ENCODE measurements at regions not wholly inside any gene's neighbourhood (a gene's known extent, or its start where the extent isn't known, plus 50 kb on each side); places are given as distances from the start of the nearest gene placed in this dataset.

DNA sequence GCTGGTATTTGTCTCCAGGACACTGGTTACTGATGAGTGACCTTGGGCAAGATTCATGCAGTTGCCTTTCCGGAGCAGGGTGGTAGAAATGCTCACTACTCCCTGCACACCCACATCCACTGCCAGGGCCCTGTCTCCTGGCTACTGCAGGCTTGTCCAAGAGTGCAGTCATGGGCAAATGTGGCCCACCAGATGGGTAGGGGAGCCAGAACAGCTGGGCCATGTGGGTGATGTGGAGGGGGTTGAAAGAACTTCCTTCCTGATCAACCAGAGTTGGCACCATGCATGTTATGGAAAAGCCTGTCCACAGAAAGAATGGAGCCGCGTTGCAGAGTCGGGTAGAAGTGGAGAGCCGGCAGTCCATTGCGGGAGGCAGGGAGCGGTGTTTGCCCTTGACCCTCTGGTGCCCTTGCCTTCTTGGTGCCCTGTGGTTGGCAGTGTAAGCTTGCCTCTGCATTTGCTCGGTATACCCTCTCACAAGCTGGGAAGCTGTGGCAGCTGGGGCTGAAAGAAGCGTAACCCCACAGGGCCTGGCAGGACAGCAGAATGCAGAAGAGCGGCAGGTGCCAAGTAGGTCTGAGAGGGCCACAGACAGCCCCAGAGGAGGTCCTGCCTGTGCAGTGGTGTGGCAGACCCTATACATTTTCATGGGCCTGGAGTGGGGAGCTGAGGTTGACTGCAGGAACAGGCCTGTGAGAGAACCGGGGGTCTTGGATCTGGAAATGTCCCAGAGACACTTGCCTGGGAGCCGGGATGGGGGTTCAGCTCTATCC lies 253.2 kb downstream of the TFCP2L1 start:
- no peaks in the 10 kb centered on the region for H3K36me3 ChIP-seq (replicated peaks in 1 of 2; ENCODE audit: control insufficient read depth in 1 of 2, insufficient read depth in 2 of 2, low read length in 2 of 2)
- H3K9ac ChIP-seq (ENCODE audit: insufficient read depth, low read depth, low read length) = no peak overlapping the region
- WGBS (ENCODE audit: low lambda C conversion rate) = 49% methylated on average over 11 of the region's 12 CpGs
- H3K4me3 ChIP-seq (replicated peaks in 1 of 3; ENCODE audit: insufficient read depth in 1 of 3, low read depth in 2 of 3, low read length in 3 of 3) = no peak overlapping the region
- DNase-seq (ENCODE audit: low spot score) = no peak
- in situ Hi-C loops (cut with HindIII; ENCODE audit: extremely low pct_ligation_motif_present, low pct_unique_long_range_greater_than_20kb) = no loop called here
- no peaks in the 10 kb centered on the region for H3K9me3 ChIP-seq (ENCODE audit: low read length)
- no peak overlapping the region for H3K27ac ChIP-seq (ENCODE audit: extremely low read length, insufficient read depth, low read length)
- peaks cover 4 to 74% of the 10 kb centered on the region in 2 experiments; a peak in 4 of 5 replicates for H3K27me3 ChIP-seq (ENCODE audit: control insufficient read depth in 1 of 2, insufficient read depth in 2 of 2, low read length in 2 of 2)
- no peak for FAIRE-seq
- no peak overlapping the region for H3K4me2 ChIP-seq (ENCODE audit: low read depth, low read length)
- no peaks in the 10 kb centered on the region for H4K20me1 ChIP-seq (ENCODE audit: insufficient read depth, low read length)
- no peak overlapping the region for H2AFZ ChIP-seq (ENCODE audit: low read length)
- CTCF ChIA-PET (ENCODE audit: low intra/inter-chr PET ratio, low total read pairs) = no interaction called here
- no peak; the same call in 2 of the 3 replicates for ATAC-seq
- no peaks in the 10 kb centered on the region for H3K79me2 ChIP-seq (ENCODE audit: insufficient read depth, low read length)
- POLR2A ChIA-PET = no interaction called here
- intact Hi-C loops (cut with micrococcal nuclease; ENCODE audit: unreplicated experiment) = no loop called here
- no TSS peak for BruUV-seq (replicated peaks)
- H3K4me1 ChIP-seq (ENCODE audit: insufficient read depth, low read length) = peaks cover 12% of the 10 kb centered on the region
- TF ChIP-seq ZNF780A (CRISPR knock-in tag; IDR thresholded peaks at IDR 0.05) = no peak
- no peak for TF ChIP-seq SMAD1 (CRISPR knock-in tag; IDR thresholded peaks at IDR 0.05; ENCODE audit: borderline replicate concordance, low read depth)
- TF ChIP-seq ZFYVE20 (CRISPR knock-in tag; IDR thresholded peaks at IDR 0.05; ENCODE audit: borderline replicate concordance, low read depth) = no peak
- no peak for TF ChIP-seq SOX5 (CRISPR knock-in tag; IDR thresholded peaks at IDR 0.05; ENCODE audit: borderline replicate concordance)
- TF ChIP-seq, protein P1, sequence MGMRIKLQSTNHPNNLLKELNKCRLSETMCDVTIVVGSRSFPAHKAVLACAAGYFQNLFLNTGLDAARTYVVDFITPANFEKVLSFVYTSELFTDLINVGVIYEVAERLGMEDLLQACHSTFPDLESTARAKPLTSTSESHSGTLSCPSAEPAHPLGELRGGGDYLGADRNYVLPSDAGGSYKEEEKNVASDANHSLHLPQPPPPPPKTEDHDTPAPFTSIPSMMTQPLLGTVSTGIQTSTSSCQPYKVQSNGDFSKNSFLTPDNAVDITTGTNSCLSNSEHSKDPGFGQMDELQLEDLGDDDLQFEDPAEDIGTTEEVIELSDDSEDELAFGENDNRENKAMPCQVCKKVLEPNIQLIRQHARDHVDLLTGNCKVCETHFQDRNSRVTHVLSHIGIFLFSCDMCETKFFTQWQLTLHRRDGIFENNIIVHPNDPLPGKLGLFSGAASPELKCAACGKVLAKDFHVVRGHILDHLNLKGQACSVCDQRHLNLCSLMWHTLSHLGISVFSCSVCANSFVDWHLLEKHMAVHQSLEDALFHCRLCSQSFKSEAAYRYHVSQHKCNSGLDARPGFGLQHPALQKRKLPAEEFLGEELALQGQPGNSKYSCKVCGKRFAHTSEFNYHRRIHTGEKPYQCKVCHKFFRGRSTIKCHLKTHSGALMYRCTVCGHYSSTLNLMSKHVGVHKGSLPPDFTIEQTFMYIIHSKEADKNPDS (CRISPR knock-in tag; IDR thresholded peaks at IDR 0.05) = no peak
- TF ChIP-seq, protein P2, sequence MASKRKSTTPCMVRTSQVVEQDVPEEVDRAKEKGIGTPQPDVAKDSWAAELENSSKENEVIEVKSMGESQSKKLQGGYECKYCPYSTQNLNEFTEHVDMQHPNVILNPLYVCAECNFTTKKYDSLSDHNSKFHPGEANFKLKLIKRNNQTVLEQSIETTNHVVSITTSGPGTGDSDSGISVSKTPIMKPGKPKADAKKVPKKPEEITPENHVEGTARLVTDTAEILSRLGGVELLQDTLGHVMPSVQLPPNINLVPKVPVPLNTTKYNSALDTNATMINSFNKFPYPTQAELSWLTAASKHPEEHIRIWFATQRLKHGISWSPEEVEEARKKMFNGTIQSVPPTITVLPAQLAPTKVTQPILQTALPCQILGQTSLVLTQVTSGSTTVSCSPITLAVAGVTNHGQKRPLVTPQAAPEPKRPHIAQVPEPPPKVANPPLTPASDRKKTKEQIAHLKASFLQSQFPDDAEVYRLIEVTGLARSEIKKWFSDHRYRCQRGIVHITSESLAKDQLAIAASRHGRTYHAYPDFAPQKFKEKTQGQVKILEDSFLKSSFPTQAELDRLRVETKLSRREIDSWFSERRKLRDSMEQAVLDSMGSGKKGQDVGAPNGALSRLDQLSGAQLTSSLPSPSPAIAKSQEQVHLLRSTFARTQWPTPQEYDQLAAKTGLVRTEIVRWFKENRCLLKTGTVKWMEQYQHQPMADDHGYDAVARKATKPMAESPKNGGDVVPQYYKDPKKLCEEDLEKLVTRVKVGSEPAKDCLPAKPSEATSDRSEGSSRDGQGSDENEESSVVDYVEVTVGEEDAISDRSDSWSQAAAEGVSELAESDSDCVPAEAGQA (IDR thresholded peaks at IDR 0.05; ENCODE audit: low read depth) = no peak
- TF ChIP-seq, protein P2 (CRISPR knock-in tag; IDR thresholded peaks at IDR 0.05; ENCODE audit: borderline replicate concordance) = no peak
- no peak for TF ChIP-seq NFIC (IDR thresholded peaks at IDR 0.05; ENCODE audit: low read length)

Data from HepG2 (cell line).